Activated CD4-positive, alpha-beta T cell treated with anti-CD3 and anti-CD28 coated beads, Interleukin-2, amount 50 U/mL, for 48 hours (primary cell): ENCODE measurements at regions not wholly inside any gene's neighbourhood (a gene's known extent, or its start where the extent isn't known, plus 50 kb on each side); places are given as distances from the start of the nearest gene placed in this dataset.
"Not testable (repeated sequence)": the region's sequence is repeated elsewhere in the genome, so short reads cannot be mapped to it uniquely, and the experiment has no call there.

Source experiments
- DNase-seq, 2 experiments: peaks; one replicate each; pipeline ENCODE4 v3.0.0-alpha.2; 2020

DNA sequence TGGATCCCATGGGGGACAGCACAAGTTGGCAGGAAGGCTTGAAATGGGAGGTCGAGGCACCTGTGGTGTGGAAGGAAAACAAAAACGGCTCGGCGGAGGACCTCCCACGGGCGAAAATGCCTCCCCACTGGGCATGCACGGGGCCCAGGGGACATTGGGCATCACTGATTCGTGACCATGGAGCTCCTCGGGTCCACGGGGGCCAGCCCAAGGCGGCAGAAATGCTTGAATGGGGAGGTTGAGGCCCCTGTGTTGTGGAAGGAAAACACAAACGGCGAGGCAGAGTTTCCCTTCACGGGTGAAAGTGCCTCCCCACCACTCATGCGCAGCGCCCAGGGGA lies 376.0 kb downstream of the ALG10 start:
- no peak for DNase-seq

DNA sequence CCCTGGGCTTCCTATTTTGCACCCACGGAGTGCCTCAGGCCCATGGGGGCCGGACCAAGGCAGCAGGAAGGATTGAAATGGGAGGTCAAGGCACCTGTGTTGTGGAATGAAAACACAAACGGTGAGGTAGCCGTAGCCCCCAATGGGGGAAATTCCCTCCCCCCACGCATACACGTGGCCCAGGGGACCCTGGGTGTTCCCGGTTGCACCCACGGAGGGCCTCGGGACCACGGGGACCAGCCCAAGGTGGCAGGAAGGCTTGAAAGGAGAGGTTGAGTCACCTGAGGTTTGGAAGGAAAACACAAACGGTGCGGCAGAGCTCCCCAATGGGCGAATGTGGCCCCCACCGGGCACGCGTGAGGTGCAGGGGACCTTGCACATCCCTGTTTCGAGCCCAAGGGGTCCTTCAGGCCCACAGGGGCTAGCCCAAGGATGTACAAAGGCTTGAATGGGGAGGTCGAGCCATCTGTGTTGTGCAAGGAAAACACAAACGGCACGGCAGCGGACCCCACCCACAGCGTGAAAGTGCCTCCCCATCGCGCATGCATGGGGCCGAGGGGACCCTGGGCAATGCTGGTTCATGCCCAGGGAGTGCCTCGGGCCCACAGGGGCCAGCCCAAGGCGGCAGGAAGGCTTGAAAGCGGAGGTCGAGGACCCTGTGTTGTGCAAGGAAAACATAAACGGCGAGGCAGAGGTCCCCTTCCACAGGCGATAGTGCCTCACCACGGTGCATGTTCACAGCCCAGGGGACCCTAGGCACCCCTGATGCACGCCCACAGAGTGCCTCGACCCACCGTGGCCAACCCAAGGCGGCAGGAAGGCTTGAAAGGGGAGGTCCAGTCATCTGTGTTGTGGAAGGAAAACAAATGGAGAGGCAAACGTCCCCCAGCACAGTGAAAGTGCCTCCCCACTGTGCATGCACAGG lies 376.7 kb downstream of the ALG10 start:
- DNase-seq = no peak

DNA sequence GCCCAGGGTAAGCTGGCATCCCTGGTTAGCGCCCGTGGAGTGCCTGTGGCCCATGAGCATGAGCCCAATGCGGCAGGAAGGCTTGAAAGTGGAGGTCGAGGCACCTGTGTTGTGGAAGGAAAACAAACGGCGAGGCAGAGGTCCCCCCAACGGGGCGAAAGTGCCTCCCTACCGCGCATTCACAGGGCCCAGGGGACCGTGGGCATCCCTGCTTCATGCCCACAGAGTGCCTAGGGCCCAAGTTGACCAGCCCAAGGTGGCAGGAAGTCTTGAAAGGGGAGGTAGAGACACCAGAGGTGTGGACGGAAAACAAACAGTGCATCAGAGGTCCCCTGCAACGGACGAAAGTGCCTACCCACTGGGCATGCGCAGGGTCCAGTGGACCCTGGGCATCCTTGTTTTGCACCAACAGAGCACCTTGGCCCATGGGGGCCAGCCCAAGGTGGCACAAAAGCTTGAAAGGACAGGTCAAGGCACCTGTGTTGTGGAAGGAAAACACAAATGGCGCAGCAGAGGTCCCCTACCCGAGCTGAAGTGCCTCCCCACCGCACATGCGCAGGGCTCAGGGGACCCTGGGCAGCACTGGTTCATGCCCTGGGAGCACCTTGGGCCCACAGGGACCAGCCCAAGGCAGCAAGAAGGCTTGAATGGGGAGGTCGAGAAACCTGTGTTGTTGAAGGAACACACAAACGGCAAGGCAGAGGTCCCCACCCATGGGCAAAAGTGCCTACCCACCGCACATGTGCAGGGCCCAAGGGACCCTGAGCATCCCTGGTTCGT lies 377.5 kb downstream of the ALG10 start:
- DNase-seq = peak in 1 of 2 experiments; percentile 1

DNA sequence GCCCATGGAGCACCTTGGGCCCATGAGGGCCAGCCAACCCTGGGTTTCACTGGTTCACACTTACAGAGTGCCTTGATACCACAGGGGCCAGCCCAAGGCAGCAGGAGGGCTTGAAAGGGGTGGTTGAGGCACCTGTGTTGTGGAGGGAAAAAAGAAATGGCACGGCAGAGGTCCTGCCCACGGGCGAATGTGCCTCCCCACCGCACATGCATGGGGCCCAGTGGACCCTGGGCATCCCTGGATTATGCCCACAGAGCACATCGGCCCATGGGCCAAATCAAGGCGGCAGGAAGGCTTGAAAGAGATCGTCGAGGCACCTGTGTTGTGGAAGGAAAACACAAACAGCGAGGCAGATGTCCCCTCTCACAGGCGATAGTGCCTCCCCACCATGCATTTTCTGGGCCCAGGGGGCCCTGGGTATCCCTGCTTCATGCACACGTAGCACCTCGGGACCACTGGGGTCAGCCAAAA lies 378.1 kb downstream of the ALG10 start:
- no peak for DNase-seq

DNA sequence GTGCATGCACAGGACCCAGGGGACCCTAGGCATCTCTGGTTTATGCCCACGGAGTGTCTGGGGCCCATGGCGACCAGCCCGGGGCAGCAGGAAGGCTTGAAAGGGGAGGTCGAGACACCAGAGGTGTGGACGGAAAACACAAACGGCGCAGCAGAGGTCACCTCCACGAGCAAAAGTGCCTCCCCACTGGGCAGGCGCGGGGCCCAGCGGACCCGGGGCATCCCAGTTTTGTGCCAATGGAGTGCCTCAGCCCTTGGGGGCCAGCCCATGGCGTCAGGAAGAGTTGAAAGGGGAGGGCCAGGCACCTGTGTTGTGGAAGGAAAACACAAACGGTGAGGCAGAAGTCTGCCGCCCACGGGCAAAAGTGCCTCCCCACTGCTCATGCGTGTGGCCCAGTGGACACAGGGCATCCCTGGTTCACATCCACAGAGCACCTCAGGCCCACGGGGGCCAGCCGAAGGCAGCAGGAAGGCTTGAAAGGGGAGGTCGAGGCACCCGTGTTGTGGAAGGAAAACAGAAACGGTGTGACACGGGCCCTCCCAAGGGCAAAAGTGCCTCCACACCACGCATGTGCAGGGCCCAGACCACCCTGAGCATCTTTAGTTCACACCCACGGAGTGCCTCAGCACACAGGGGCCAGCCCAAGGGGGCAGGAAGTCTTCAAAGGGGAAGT lies 378.8 kb downstream of the ALG10 start:
- DNase-seq = no peak

DNA sequence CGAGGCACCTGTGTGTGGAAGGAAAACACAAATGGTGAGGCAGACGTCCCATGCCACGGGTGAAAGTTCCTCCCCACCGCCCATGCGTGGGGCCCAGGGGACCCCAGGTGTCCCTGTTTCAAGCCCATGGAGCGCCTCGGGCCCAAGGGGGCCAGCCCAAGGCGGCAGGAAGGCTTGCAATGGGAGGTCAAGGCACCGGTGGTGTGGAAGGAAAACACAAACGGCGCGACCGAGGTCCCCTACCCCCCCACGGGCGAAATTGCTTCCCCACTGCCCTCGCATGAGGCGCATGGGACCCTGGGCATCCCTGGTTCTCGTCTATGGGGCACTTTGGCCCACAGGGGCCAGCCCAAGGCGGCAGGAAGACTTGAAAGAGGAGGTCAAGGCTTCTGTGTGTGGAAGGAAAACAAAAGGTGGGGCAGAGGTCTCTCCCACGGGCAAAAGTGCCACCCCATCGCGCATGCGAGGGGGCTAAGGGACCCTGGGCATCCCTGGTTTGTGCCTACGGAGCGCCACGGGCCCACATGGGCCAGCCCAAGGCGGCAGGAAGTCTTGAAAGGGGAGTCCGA lies 379.4 kb downstream of the ALG10 start:
- no peak for DNase-seq

DNA sequence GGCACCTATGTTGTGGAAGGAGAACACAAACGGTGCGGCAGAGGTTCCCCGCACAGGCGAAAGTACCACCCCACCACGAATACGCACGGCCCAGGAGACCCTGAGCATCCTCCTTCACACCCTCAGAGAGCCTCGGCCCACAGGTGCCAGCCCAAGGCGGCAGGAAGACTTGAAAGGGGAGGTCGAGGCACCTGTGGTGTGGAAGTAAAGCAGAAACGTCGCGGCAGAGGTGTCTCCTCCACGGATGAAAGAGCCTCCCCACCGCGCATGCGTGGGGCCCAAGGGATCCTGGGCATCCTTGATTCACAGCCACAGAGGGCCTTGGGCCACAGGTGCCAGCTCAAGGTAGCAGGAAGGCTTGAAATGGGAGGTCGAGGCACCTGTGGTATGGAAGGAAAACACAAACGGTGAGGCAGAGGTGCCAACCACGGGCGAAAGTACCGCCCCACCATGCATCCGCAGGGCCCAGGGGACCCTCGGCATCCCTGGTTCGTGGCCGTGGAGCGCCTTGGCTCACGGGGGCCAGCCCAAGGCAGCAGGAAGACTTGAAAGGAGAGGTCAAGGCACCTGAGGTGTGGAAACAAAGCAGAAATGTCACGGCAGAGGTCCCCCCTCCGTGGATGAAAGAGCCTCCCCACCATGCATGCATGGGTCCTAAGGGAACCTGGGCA lies 380.1 kb downstream of the ALG10 start:
- DNase-seq = no peak

DNA sequence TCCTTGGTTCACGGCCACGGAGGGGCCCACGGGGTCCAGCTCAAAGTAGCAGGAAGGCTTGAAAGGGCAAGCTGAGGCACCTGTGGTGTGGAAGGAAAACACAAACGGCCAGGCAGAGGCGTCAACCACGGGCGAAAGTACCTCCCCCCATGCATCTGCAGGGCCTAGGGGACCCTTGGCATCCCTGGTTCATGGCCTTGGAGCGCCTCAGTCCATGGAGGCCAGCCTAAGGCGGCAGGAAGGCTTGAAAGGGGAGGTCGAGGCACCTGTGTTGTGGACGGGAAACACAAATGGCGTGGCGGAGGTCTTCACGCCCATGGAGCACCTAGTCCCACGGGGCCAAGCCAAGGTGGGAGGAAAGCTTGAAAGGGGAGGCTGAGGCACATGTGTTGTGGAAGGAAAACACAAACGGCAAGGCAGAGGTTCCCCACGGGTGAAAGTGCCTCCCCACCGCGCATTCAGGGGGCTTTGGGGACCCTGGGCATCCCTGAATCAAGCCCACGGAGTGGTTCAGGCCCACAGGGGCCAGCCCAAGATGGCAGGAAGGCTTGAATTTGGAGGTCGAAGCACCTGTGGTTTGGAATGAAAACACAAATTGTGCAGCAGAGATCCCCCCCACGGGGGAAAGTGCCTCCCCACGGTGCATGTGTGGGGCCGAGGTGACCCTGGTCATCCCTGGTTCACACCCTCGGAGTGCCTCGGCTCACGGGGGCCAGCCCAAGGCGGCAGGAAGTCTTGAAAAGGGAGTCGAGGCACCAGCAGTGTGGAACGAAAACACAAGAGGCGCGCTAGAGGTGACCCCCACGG lies 380.8 kb downstream of the ALG10 start:
- DNase-seq = no peak

DNA sequence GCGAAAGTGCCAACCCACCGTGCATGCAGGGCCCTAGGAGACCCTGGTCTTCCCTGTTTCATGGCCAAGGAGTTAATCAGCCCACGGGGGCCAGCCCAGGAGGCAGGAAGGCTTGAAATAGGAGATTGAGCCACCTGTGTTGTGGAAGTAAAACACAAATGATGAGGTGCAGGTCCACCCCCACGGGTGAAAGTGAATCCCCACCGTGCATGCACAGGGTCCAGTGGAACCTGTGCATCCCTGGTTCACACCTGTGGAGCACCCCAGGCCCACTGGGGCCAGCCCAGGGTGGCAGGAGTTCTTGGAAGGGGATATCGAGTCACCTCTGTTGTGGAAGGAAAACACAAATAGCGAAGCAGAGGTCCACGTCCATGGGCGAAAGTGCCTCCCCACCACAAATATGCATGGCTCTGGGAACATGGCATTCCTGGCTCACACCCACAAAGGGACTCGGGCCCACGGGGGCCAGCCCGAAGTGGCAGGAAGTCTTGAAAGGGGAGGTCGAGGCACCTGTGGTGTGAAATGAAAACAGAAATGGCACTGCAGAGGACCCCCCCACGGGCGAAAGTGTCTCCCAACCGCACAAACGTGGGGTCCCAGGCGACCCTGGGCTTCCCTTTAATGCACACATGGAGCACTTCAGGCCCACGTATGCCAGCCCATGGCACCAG lies 381.5 kb downstream of the ALG10 start:
- no peak for DNase-seq

DNA sequence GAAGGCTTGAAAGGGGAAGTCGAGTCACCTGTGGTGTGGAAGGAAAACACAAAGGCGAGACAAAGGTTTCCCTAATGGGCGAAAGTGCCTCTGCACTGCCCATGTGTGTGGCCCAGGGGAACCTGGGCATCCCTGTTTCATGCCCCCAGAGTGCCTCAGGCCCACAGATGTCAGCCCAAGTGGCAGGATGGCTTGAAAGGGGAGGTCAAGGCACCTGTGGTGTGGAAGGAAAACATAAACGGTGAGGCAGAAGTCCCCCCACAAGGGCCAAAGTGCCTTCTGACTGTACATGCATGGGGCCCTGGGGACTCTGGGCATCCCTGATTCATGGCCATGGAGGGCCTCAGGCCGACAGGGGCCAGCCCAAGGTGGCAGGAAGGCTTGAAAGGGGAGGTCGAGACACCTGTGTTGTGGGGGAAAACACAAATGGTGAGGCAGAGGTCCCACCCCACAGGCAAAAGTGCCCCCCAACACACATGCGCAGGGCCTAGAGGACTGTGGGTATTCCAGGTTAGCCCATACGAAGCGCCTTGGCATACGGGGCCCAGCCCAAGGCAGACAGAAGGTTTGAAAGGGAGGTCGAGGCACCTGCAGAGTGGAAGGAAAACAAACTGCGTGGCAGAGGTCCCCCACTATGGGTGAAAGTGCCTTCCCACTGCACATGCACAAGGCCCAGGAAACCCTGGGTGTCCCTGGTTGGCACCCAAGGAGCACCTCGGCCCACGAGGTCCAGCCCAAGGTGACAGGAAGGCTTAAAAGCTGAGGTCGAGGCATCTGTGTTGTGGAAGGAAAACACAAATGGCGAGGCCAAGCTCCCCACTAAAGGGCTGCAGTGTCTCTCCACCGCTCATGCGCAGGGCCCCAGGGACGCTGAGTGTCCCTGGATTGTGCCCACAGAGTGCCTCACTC lies 382.3 kb downstream of the ALG10 start:
- DNase-seq = no peak

DNA sequence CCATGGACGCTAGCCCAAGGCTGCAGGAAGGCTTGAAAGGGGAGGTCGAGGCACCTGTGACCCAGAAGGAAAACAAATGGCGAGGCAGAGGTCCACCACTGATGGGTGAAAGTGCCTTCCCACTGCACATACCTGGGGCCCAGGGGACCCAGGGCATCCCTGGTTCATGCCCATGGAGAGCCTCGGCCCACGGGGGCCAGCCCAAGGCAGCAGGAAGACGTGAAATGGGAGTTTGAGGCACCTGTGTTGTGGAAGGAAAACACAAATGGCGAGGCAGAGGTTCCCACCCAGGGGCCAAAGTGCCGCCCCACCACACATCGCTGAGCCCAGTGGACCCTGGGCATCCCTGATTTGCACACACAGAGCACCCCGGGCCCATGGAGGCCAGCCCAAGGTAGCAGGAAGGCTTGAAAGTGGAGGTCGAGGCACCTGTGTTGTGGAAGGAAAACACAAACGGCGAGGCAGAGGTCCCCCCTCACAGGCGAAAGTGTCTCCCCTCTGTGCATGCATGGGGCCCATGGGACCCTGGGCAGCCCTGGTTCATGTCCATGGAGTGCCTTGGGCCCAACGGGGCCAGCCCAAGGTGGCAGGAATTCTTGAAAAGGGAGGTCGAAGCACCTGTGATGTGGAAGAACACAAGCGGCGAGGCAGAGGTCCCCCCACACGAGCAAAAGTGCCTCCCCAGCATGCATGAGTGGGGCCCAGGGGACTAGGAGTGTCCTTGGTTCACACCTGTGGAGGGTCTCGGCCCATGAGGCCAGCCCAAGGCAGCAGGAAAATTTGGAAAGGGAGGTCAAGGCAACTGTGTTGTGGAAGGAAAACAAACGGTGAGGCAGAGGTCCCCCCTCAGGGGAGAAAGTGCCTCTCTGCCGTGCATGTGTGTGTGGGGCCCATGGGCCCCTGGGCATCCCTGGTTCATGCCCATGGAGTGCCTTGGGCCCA lies 383.3 kb downstream of the ALG10 start:
- no peak for DNase-seq

DNA sequence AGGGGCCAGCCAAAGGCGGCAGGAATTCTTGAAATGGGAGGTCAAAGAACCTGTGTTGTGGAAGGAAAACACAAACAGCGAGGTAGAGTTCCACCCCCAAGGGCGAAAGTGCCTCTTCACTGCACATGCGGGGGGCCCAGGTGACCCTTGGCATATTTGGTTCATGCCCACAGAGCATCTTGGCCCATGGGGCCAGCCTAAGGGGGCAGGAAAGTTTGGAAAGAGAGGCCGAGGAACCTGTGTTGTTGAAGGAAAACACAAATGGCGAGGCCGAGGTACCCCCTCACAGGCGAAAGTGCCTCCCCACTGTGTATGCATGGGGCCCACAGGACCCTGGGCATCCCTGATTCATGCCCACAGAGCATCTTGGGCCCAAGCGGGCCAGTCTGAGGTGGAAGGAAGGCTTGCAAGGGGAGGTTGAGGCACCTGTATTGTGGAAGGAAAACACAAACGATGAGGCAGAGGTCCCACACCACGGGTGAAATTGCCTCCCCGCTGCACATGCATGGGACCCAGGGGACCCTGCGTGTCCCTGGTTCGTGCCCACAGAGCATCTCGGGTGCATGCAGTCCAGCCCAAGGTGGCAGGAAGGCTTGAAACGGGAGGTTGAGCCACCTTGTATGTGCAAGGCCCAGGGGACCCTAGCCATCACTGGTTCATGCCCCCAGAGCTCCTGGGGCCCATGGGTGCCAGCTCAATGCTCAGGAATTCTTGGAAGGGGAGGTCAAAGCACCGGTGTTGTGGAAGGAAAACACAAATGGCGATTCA lies 384.1 kb downstream of the ALG10 start:
- no peak for DNase-seq

DNA sequence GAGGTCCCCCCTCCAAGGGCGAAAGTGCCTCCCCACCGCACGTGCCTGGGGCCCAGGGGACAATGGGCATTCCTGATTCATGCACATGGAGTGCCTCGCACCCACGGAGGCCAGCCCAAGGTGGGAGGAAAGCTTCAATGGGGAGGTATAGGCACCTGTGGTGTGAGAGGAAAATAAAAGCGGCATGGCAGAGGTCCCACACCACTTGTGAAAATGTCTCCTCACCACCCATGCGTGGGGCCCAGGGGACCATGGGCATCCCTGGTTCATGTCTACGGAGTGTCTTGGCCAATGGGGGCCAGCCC lies 384.7 kb downstream of the ALG10 start:
- DNase-seq = no peak

DNA sequence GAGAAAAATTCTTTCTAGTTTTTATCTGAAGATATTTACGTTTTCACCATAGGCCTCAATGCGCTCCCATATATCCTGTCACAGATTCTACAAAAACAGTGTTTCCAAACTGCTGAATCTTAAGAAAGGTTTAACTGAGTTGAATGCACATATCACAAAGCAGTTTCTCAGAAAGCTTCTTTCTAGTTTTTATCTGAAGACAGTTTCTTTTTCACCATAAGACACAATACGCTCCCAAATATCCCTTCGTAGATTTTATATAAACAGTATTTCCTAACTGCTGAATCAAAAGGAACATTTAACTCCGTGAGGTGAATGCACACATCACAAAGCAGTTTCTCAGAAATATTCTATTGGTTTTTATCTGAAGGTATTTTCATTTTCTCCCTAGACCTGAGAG lies 385.5 kb downstream of the ALG10 start:
- no peak for DNase-seq

DNA sequence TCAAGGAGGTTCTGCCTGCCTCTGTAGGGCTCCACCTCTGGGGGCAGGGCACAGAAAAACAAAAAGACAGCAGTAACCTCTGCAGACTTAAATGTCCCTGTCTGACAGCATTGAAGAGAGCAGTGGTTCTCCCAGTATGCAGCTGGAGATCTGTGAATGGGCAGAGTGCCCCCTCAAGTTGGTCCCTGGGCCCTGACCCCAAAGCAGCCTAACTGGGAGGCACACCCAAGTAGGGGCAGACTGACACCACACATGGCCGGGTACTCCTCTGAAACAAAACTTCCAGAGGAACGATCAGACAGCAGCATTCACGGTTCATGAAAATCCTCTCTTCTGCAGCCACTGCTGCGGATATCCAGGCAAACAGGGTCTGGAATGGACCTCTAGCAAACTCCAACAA lies 409.2 kb downstream of the ALG10 start:
- not testable (repeated sequence) for DNase-seq
